Esophagus muscularis mucosa (tissue), 4 donors: ENCODE measurements at regions not wholly inside any gene's neighbourhood (a gene's known extent, or its start where the extent isn't known, plus 50 kb on each side); places are given as distances from the start of the nearest gene placed in this dataset.
A peak's percentile ranks its signal among the peaks of the same experiment; 100 is the strongest.

Experiments used
- DNase-seq: peaks from one replicate; pipeline ENCODE4 v3.0.0-alpha.2; 2017; ENCODE audit errors: extremely low spot score
- H3K27ac ChIP-seq, 4 donors: fragments of 200-600 bp; sonication (generic); replicated peaks in 1 of 4; 1 replicate in 3 of 4; 2 replicates in 1 of 4; pipeline ENCODE4 v1.5.1; 2016 to 2019; ENCODE audit warnings: mild to moderate bottlenecking in 1 of 4
- H3K27me3 ChIP-seq, 4 donors: fragments of 200-600 bp; sonication (generic); one replicate each; pipeline versions ENCODE4 v1.5.1 to v1.6.0; 2016 to 2019
- H3K36me3 ChIP-seq, 4 donors: fragments of 200-600 bp; sonication (generic); one replicate each; pipeline ENCODE4 v1.5.1; 2016 to 2019
- H3K4me1 ChIP-seq, 4 donors: fragments of 200-600 bp; sonication (generic); one replicate each; pipeline ENCODE4 v1.5.1; 2016 to 2019
- H3K4me3 ChIP-seq, 4 donors: fragments of 200-600 bp; sonication (generic); 1 replicate in 2 of 4; 2 replicates in 2 of 4; pipeline ENCODE4 v1.5.1; 2016 to 2019; ENCODE audit warnings: mild to moderate bottlenecking in 4 of 4, moderate library complexity in 1 of 4
- H3K9me3 ChIP-seq, 4 donors: fragments of 200-600 bp; sonication (generic); 1 replicate in 3 of 4; 2 replicates in 1 of 4; pipeline ENCODE4 v1.5.1; 2016 to 2019
- CTCF ChIP-seq, 3 experiments: fragments of 200-600 bp in 2 of 3; fragments of 450-650 bp in 1 of 3; sonication (generic) in 2 of 3; IDR thresholded peaks; one replicate each; pipeline ENCODE4 v1.5.1; 2017 to 2019; ENCODE audit warnings: antibody characterized with exemption in 3 of 3, mild to moderate bottlenecking in 2 of 3, moderate library complexity in 1 of 3
- EP300 ChIP-seq: sonication (generic); formaldehyde crosslinking; IDR thresholded peaks from one replicate; pipeline ENCODE4 v1.6.1; 2017; ENCODE audit warnings: antibody characterized with exemption
- POLR2A ChIP-seq: fragments of 450-650 bp; IDR thresholded peaks from one replicate; pipeline ENCODE4 v1.6.1; 2017; ENCODE audit warnings: antibody characterized with exemption, moderate library complexity, mild to moderate bottlenecking, low read depth
- POLR2AphosphoS5 ChIP-seq, 2 donors: sonication (generic); formaldehyde crosslinking; IDR thresholded peaks; one replicate each; pipeline ENCODE4 v1.6.1; 2017; ENCODE audit warnings: antibody characterized with exemption in 2 of 2
- WGBS: methylation state at CpG from one replicate; pipeline ENCODE4 v1.1.5; 2018; 5-methylcytosine and 5-hydroxymethylcytosine counted together
- intact Hi-C: fragments of 100-400 bp; cut with DNase I; formaldehyde crosslinking; loops from one replicate; pipeline ENCODE4 v1.15.1; 2023

- peak; percentile 89 for DNase-seq
- Histone ChIP-seq H3K9me3 (no peaks in the 10 kb centered on the region), H3K4me1 (no peaks in the 10 kb centered on the region), H3K4me3 (no peak overlapping the region), H3K27me3 (peaks cover 0 to 19% (median 0%) of the 10 kb centered on the region in 4 donors), H3K36me3 (no peaks in the 10 kb centered on the region), H3K27ac (no peak overlapping the region)
- 56% methylated on average over 4 of the region's 4 CpGs for WGBS
- intact Hi-C loops, result no loop called here
- TF ChIP-seq POLR2AphosphoS5 (IDR thresholded peaks at IDR 0.05) (no peak), EP300 (no peak), POLR2A (no peak), CTCF (IDR thresholded peaks at IDR 0.05) (no peak)
These were observed 203.5 kb upstream of the UBL3 start for GRCh38 chr13:30053939-30054338.

- Histone ChIP-seq H3K9me3 (no peaks in the 10 kb centered on the region), H3K36me3 (no peaks in the 10 kb centered on the region), H3K4me3 (no peak overlapping the region), H3K27ac (no peak overlapping the region), H3K4me1 (no peaks in the 10 kb centered on the region), H3K27me3 (peaks cover 0 to 19% (median 0%) of the 10 kb centered on the region in 4 donors)
- WGBS, result 33% methylated on average over 7 of the region's 7 CpGs
- DNase-seq, result peak; percentile 62
- intact Hi-C loops, result no loop called here
- TF ChIP-seq POLR2A (no peak), CTCF (IDR thresholded peaks at IDR 0.05) (no peak), POLR2AphosphoS5 (IDR thresholded peaks at IDR 0.05) (no peak), EP300 (no peak)
These were observed 201.7 kb upstream of the UBL3 start for GRCh38 chr13:30052120-30052519.

GRCh38 chr13:30051531-30052060, 201.2 kb upstream of the UBL3 start:
- 76% methylated on average over 2 of the region's 2 CpGs for WGBS

GRCh38 chr13:30049692-30050091, 199.3 kb upstream of the UBL3 start:
- TF ChIP-seq EP300 (no peak), POLR2AphosphoS5 (IDR thresholded peaks at IDR 0.05) (no peak), CTCF (IDR thresholded peaks at IDR 0.05) (no peak), POLR2A (no peak)
- H3K36me3 ChIP-seq, result no peaks in the 10 kb centered on the region
- peaks cover 0 to 19% (median 0%) of the 10 kb centered on the region in 4 donors for H3K27me3 ChIP-seq
- H3K27ac ChIP-seq, result no peak overlapping the region
- DNase-seq, result peak; percentile 70
- H3K4me1 ChIP-seq, result no peaks in the 10 kb centered on the region
- intact Hi-C loops, result no loop called here
- WGBS, result 89% methylated on average over 4 of the region's 5 CpGs
- no peaks in the 10 kb centered on the region for H3K9me3 ChIP-seq
- no peak overlapping the region for H3K4me3 ChIP-seq

More at GRCh38 chr13:30051531-30052060, 201.2 kb upstream of the UBL3 start:
- Histone ChIP-seq H3K36me3 (no peaks in the 10 kb centered on the region), H3K9me3 (no peaks in the 10 kb centered on the region), H3K4me3 (no peak overlapping the region), H3K4me1 (no peaks in the 10 kb centered on the region), H3K27ac (no peak overlapping the region), H3K27me3 (peaks cover 0 to 19% (median 0%) of the 10 kb centered on the region in 4 donors)
- TF ChIP-seq CTCF (IDR thresholded peaks at IDR 0.05) (no peak), POLR2AphosphoS5 (IDR thresholded peaks at IDR 0.05) (no peak), POLR2A (no peak), EP300 (no peak)
- intact Hi-C loops, result no loop called here
- peak; percentile 55 for DNase-seq
